Activated naive CD8-positive, alpha-beta T cell (primary cell): ENCODE measurements at regions not wholly inside any gene's neighbourhood (a gene's known extent, or its start where the extent isn't known, plus 50 kb on each side); places are given as distances from the start of the nearest gene placed in this dataset.
A peak's percentile ranks its signal among the peaks of the same experiment; 100 is the strongest.

Experiments used
- H3K27ac Mint-ChIP-seq: one replicate; pipeline ENCODE4 v1.8.0; 2021; ENCODE audit warnings: mixed read lengths
- H3K27me3 Mint-ChIP-seq: one replicate; pipeline ENCODE4 v1.8.0; 2021; ENCODE audit warnings: mixed read lengths
- H3K36me3 Mint-ChIP-seq: one replicate; pipeline ENCODE4 v1.8.0; 2021; ENCODE audit warnings: mixed read lengths
- H3K4me1 Mint-ChIP-seq: one replicate; pipeline ENCODE4 v1.8.0; 2021; ENCODE audit warnings: low read depth, mixed read lengths
- H3K4me3 Mint-ChIP-seq: one replicate; pipeline ENCODE4 v1.8.0; 2021; ENCODE audit warnings: mild to moderate bottlenecking, mixed read lengths
- H3K9me3 Mint-ChIP-seq: one replicate; pipeline ENCODE4 v1.8.0; 2021; ENCODE audit warnings: low read depth, mixed read lengths

DNA sequence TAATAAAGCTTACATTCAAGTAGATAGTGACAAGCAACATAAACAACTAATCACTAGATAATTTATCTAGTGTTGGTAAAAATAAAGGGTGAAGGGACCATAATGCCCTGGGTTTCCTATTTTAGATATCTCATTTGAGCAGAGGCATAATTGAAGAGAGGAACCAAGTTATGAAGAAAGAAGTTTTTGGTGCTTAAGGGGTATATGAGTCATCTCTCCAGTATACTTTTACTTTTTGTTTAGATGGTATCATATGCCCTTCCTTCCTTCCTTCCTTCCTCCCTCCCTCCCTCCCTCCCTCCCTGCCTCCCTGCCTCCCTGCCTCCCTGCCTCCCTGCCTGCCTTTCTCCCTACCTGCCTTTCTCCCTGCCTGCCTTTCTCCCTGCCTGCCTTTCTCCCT is 1053.5 kb upstream of the CELF4 start:
- Mint-ChIP-seq H3K4me1 (peaks cover 2% of the 10 kb centered on the region), H3K27ac (no peak overlapping the region), H3K36me3 (no peaks in the 10 kb centered on the region), H3K4me3 (no peak overlapping the region), H3K9me3 (no peaks in the 10 kb centered on the region), H3K27me3 (no peaks in the 10 kb centered on the region)

DNA sequence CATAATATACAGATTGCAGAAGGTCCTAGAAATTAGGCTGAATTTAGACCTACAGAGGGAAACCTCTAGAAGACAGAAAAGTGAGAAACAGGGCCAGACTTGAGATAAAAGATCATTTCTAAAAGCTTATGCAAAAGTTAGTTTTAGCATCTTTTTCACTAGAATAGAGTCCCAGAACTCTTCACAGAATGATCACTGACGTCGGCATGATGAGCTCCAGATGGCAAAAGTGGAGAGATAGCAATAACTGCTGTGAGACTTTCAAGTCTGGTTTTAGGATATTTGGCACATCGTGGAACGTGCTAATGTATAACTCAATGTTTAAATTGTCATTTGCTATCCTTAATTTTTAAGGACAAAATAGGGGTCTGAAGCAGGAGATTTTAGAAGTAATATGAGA is 1050.7 kb upstream of the CELF4 start:
- H3K27me3 Mint-ChIP-seq: no peaks in the 10 kb centered on the region
- H3K27ac Mint-ChIP-seq: no peak overlapping the region

GRCh38 chr18:38612904-38613303 is 1047.3 kb upstream of the CELF4 start:
- peaks cover 3% of the 10 kb centered on the region for H3K4me1 Mint-ChIP-seq
- H3K36me3 Mint-ChIP-seq: no peaks in the 10 kb centered on the region

More for the DNA sequence above, 1050.7 kb upstream of the CELF4 start:
- peaks cover 4% of the 10 kb centered on the region for H3K4me1 Mint-ChIP-seq
- H3K36me3 Mint-ChIP-seq: no peaks in the 10 kb centered on the region
- H3K4me3 Mint-ChIP-seq: no peak overlapping the region
- H3K9me3 Mint-ChIP-seq: no peaks in the 10 kb centered on the region

DNA sequence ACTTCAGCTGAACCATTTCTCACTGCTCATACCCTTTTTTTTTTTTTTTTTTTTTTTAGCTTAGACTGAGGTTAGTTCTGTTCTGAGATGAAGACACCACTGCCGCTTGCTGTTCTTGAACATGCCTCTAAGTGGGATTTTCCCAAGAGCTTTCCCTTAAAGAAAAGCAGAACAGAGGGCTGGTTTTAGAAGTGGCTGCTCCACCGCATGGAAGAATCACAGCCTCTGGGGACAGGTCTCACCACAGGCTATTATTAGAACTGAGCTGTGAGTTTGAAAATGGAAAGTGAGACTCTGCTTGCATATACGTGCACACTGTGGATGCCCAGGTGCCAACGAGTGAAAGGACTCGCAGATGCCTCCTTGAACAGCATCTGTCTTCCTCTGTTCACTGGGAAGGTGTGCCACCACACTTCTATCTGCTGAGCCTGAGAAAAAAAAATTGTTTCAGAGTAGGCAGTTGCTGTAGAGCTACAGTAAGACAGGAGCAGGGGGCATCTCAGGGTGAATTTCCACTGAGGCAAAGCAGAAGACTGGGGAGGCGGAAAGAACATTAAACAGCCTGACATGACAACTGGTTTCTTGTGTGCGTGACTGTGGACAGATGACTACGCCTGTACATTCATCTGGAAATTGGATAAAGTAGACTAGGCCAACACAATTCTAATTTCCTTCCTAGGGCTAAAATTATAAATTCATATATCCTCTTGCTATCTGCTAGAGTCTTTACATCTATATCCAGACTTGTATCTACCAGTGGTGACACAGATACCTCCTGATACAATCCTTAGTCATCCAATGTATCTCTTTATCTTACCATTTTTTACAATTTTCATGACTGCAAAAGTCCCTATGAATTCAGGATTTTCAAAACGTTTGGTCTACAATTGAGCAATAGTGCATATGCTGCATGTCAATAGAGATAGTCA is 1045.7 kb upstream of the CELF4 start:
- H3K27ac Mint-ChIP-seq: no peak overlapping the region
- H3K27me3 Mint-ChIP-seq: no peaks in the 10 kb centered on the region
- H3K4me1 Mint-ChIP-seq: peaks cover 3% of the 10 kb centered on the region
- no peaks in the 10 kb centered on the region for H3K36me3 Mint-ChIP-seq
- H3K4me3 Mint-ChIP-seq: no peak overlapping the region
- H3K9me3 Mint-ChIP-seq: no peaks in the 10 kb centered on the region

More at GRCh38 chr18:38612904-38613303, 1047.3 kb upstream of the CELF4 start:
- Mint-ChIP-seq H3K27ac (no peak overlapping the region), H3K27me3 (no peaks in the 10 kb centered on the region), H3K9me3 (no peaks in the 10 kb centered on the region), H3K4me3 (no peak overlapping the region)

DNA sequence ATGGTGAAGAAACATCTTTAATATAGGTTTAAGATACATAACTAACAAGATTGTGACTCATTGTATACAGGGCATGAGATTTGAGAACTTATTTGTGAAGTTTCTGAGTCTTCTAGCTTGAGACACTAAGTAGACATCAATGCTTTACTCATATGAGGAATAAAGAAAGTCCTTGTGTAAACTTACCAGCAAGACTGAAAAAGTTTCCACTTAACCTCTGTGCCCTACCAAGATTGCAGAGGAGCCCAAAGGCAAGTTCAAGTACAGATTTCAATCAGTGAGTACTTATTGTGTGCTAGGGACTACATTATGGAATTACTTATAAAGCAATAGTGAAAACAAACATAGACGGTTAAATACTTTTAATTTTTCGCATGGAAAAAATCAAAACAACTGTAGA is 1041.2 kb upstream of the CELF4 start:
- Mint-ChIP-seq H3K36me3 (no peaks in the 10 kb centered on the region), H3K27ac (no peak overlapping the region), H3K9me3 (no peaks in the 10 kb centered on the region), H3K4me3 (no peak overlapping the region), H3K4me1 (peaks cover 3% of the 10 kb centered on the region), H3K27me3 (no peaks in the 10 kb centered on the region)

DNA sequence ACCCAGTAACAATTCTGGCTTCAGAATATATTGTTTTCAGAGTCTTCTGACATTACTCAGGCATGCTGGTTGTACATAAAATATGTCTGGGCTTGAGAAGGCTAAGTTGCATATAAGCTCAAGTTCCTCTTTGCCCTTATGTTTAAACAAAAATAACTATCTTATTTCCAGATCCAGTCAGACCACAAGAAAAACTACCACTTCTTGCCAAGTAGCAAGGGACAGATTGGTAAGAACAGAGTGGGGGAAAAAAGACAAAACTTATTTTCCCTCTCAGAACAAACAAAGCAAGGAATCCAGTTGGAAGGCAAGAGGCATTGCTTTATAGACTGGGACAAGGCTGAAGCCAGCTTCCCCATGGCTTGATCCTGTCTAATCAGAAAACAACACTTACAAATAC is 1036.7 kb upstream of the CELF4 start:
- no peaks in the 10 kb centered on the region for H3K9me3 Mint-ChIP-seq
- no peaks in the 10 kb centered on the region for H3K36me3 Mint-ChIP-seq
- no peak overlapping the region for H3K27ac Mint-ChIP-seq

DNA sequence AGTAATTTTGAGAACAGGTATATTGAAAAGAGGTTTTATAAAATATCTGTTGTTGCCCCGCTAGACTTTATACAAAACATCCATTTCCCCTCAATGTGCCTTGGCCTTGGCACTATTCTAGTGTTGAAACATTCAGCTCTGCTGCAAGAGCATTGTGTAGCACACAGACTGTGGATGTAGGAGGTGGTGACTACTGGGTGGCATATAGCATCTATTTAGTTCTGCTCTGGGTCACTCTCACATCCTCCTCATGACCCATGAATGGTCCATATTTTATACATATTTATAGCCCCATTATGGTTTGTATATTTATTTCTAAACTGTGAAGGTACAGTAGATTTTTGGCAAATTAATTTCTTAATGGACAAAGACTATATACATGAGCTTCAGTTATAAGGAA is 1022.0 kb upstream of the CELF4 start:
- H3K27me3 Mint-ChIP-seq: no peaks in the 10 kb centered on the region
- H3K27ac Mint-ChIP-seq: no peak overlapping the region
- no peaks in the 10 kb centered on the region for H3K36me3 Mint-ChIP-seq
- H3K4me1 Mint-ChIP-seq: no peaks in the 10 kb centered on the region
- no peak overlapping the region for H3K4me3 Mint-ChIP-seq
- no peaks in the 10 kb centered on the region for H3K9me3 Mint-ChIP-seq

More for the DNA sequence above, 1036.7 kb upstream of the CELF4 start:
- Mint-ChIP-seq H3K4me3 (no peak overlapping the region), H3K4me1 (no peaks in the 10 kb centered on the region), H3K27me3 (no peaks in the 10 kb centered on the region)

DNA sequence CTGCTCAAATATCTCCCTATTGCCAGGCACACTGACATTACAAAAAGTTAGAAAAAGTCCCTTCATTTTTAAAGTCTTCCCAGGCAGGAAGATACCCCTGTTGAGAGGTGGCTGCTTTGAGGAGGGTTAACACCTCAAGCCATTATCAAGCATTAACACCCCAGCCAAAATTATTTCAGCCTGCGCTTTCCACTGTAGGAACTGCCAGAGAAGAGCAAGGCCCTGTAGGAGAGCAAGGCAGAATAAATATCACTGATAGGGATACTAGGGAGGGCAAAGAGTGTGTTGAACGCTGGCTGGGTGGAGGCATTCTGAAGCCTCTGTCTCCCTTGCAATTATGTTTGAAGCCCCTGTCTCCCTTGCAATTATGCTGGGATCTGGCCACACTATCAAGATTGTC is 1020.7 kb upstream of the CELF4 start:
- Mint-ChIP-seq H3K27me3 (no peaks in the 10 kb centered on the region), H3K4me3 (no peak overlapping the region), H3K36me3 (no peaks in the 10 kb centered on the region), H3K9me3 (no peaks in the 10 kb centered on the region), H3K4me1 (no peaks in the 10 kb centered on the region), H3K27ac (no peak overlapping the region)

DNA sequence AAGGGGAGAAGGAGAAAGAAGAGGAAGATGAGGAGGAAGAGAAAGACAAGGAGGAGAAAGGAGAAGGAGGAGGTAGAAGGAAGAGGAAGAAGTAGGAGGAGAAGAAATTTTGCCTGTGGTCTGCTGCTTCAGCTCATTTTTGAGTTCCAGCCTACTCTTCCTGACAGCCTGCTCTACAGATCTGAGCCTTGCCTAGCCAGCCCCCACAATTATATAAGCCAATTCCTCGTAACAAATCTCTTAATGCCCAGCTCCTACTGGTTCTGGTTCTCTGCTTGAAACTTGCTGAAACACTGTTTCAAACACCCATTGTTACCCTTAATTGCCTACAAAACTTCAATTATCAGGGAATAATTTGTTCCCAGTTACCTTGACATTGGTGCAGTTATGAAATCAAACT is 1014.2 kb upstream of the CELF4 start:
- no peaks in the 10 kb centered on the region for H3K9me3 Mint-ChIP-seq
- H3K36me3 Mint-ChIP-seq: no peaks in the 10 kb centered on the region
- H3K4me1 Mint-ChIP-seq: peaks cover 34% of the 10 kb centered on the region
- H3K27ac Mint-ChIP-seq: no peak overlapping the region
- no peak overlapping the region for H3K4me3 Mint-ChIP-seq
- H3K27me3 Mint-ChIP-seq: no peaks in the 10 kb centered on the region

- peak overlapping the region; percentile 4 for H3K4me3 Mint-ChIP-seq
- H3K4me1 Mint-ChIP-seq: peaks cover 34% of the 10 kb centered on the region
- no peak overlapping the region for H3K27ac Mint-ChIP-seq
- no peaks in the 10 kb centered on the region for H3K36me3 Mint-ChIP-seq
- H3K9me3 Mint-ChIP-seq: no peaks in the 10 kb centered on the region
- H3K27me3 Mint-ChIP-seq: no peaks in the 10 kb centered on the region
Observed at GRCh38 chr18:38576916-38577315, 1011.3 kb upstream of the CELF4 start.

GRCh38 chr18:38576349-38576748 is 1010.8 kb upstream of the CELF4 start:
- Mint-ChIP-seq H3K9me3 (no peaks in the 10 kb centered on the region), H3K27me3 (no peaks in the 10 kb centered on the region), H3K4me1 (peaks cover 34% of the 10 kb centered on the region), H3K36me3 (no peaks in the 10 kb centered on the region), H3K27ac (peak overlapping the region; percentile 73), H3K4me3 (peak overlapping the region; percentile 42)

DNA sequence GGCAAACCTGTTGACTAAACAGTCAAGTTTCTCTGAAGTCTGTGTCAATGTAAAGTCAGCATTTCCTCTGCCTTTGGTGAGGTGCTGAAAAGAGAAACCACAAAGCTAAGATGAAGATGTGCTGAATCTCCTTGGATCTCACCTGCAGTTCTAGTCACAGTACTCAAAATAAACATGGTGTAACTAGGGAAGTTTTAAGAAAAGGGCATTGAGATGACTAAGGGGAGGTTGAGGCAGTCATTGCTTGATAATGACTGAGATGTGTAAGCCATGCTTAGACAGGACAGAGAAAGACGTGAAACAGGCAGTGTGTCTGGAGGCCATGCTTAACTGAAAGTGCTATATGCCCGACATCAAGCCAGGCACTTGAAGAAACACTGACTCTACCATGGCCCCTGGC is 1010.0 kb upstream of the CELF4 start:
- no peak overlapping the region for H3K27ac Mint-ChIP-seq
- no peaks in the 10 kb centered on the region for H3K27me3 Mint-ChIP-seq
- peaks cover 34% of the 10 kb centered on the region for H3K4me1 Mint-ChIP-seq
- peak overlapping the region; percentile 31 for H3K4me3 Mint-ChIP-seq
- no peaks in the 10 kb centered on the region for H3K36me3 Mint-ChIP-seq
- H3K9me3 Mint-ChIP-seq: no peaks in the 10 kb centered on the region

- H3K4me1 Mint-ChIP-seq: peaks cover 34% of the 10 kb centered on the region
- H3K4me3 Mint-ChIP-seq: no peak overlapping the region
- no peaks in the 10 kb centered on the region for H3K9me3 Mint-ChIP-seq
- no peaks in the 10 kb centered on the region for H3K27me3 Mint-ChIP-seq
- no peaks in the 10 kb centered on the region for H3K36me3 Mint-ChIP-seq
- H3K27ac Mint-ChIP-seq: no peak overlapping the region
Observed at GRCh38 chr18:38575023-38575422, 1009.4 kb upstream of the CELF4 start.

- no peaks in the 10 kb centered on the region for H3K36me3 Mint-ChIP-seq
- peaks cover 25% of the 10 kb centered on the region for H3K4me1 Mint-ChIP-seq
- H3K27me3 Mint-ChIP-seq: no peaks in the 10 kb centered on the region
- H3K9me3 Mint-ChIP-seq: no peaks in the 10 kb centered on the region
- H3K4me3 Mint-ChIP-seq: no peak overlapping the region
- no peak overlapping the region for H3K27ac Mint-ChIP-seq
Observed at GRCh38 chr18:38572554-38573111, 1007.0 kb upstream of the CELF4 start.

DNA sequence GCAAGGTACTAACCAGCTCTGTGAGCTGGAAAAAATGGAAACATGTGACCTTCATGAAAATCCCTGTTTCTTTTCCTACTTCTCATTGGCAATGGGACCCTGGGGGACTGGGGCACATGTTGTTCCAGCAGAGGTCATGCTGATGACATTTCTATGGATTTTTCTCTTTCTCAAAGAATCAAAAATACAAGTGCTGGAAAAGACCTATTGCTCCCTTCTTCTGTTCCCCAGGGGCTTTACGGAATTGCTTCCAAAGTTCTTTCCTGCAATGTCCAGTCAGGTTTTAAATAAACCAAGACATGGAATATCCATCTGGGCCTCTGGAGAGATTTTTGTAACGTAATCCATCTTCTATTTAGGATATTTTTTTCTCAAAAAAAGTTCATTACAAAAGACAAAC is 1006.1 kb upstream of the CELF4 start:
- H3K4me1 Mint-ChIP-seq: peaks cover 16% of the 10 kb centered on the region
- H3K9me3 Mint-ChIP-seq: no peaks in the 10 kb centered on the region
- H3K36me3 Mint-ChIP-seq: no peaks in the 10 kb centered on the region
- H3K27ac Mint-ChIP-seq: no peak overlapping the region
- H3K4me3 Mint-ChIP-seq: no peak overlapping the region
- no peaks in the 10 kb centered on the region for H3K27me3 Mint-ChIP-seq
